Gastrocnemius medialis (tissue), 4 donors: ENCODE measurements at regions not wholly inside any gene's neighbourhood (a gene's known extent, or its start where the extent isn't known, plus 50 kb on each side); places are given as distances from the start of the nearest gene placed in this dataset.
A peak's percentile ranks its signal among the peaks of the same experiment; 100 is the strongest.

Experiments
- ATAC-seq, 2 donors: fragments of 150-250 bp; one replicate each; pipeline ENCODE4 v1.9.1; 2016
- DNase-seq, 2 donors: peaks; one replicate each; pipeline ENCODE4 v3.0.0-alpha.2; 2019
- H3K27ac ChIP-seq, 4 donors: fragments of 200-600 bp; sonication (generic); 1 replicate in 1 of 4; 2 replicates in 3 of 4; pipeline ENCODE4 v1.5.1; 2016 to 2018; ENCODE audit warnings: mild to moderate bottlenecking in 2 of 4, moderate library complexity in 1 of 4
- H3K27me3 ChIP-seq, 3 donors: fragments of 200-600 bp; sonication (generic) in 2 of 3; 1 replicate in 1 of 3; 2 replicates in 2 of 3; pipeline versions ENCODE4 v1.5.1 to v1.6.0; 2016 to 2019; ENCODE audit warnings: mild to moderate bottlenecking in 1 of 3, moderate library complexity in 1 of 3
- H3K36me3 ChIP-seq, 2 donors: fragments of 200-600 bp; sonication (generic) in 1 of 2; one replicate each; pipeline ENCODE4 v1.5.1; 2017 to 2018
- H3K4me1 ChIP-seq, 2 donors: fragments of 200-600 bp; sonication (generic) in 1 of 2; one replicate each; pipeline ENCODE4 v1.5.1; 2016 to 2017; ENCODE audit warnings: mild to moderate bottlenecking in 2 of 2
- H3K4me3 ChIP-seq, 4 donors: fragments of 200-600 bp; sonication (generic) in 3 of 4; 1 replicate in 1 of 4; 2 replicates in 3 of 4; pipeline ENCODE4 v1.5.1; 2016 to 2019; ENCODE audit warnings: mild to moderate bottlenecking in 2 of 4
- H3K9me3 ChIP-seq, 3 donors: fragments of 200-600 bp; sonication (generic) in 2 of 3; 1 replicate in 1 of 3; 2 replicates in 2 of 3; pipeline ENCODE4 v1.5.1; 2016 to 2019
- CTCF ChIP-seq, 5 experiments: fragments of 450-650 bp in 3 of 5; fragments of 200-600 bp in 2 of 5; sonication (generic) in 2 of 5; IDR thresholded peaks in 4 of 5; conservative IDR thresholded peaks in 1 of 5; 1 replicate in 4 of 5; 2 replicates in 1 of 5; pipeline ENCODE4 v1.5.1; 2016 to 2019; ENCODE audit warnings: antibody characterized with exemption in 5 of 5, mild to moderate bottlenecking in 3 of 5, moderate library complexity in 3 of 5
- POLR2A ChIP-seq, 2 donors: fragments of 450-650 bp; IDR thresholded peaks; one replicate each; pipeline ENCODE4 v1.6.1; 2017; ENCODE audit warnings: antibody characterized with exemption in 2 of 2, mild to moderate bottlenecking in 2 of 2, moderate library complexity in 2 of 2
- in situ Hi-C, 4 donors: fragments of 200-750 bp; cut with MboI; loops; one replicate each; pipeline versions ENCODE4 v1.15.0 to v1.8.0; 2017; ENCODE audit warnings: low sequenced_read_pairs in 4 of 4
- intact Hi-C: fragments of 100-400 bp; cut with DNase I; formaldehyde crosslinking; loops from one replicate; pipeline ENCODE4 v1.15.1; 2023; ENCODE audit warnings: low total_unique reads

- Histone ChIP-seq H3K4me3 (no peak overlapping the region), H3K9me3 (no peaks in the 10 kb centered on the region), H3K36me3 (no peaks in the 10 kb centered on the region), H3K27me3 (no peaks in the 10 kb centered on the region), H3K4me1 (no peaks in the 10 kb centered on the region), H3K27ac (no peak overlapping the region)
- intact Hi-C loops, result no loop called here
- DNase-seq, result no peak
- in situ Hi-C loops, result no loop called here
- no peak for ATAC-seq
- TF ChIP-seq CTCF (IDR thresholded peaks at IDR 0.05 in 4 of 5, conservative IDR thresholded peaks at IDR 0.05 in 1 of 5), result no peak
Observed at GRCh38 chr11:109894242-109894641, 198.9 kb upstream of the ZC3H12C start.

DNA sequence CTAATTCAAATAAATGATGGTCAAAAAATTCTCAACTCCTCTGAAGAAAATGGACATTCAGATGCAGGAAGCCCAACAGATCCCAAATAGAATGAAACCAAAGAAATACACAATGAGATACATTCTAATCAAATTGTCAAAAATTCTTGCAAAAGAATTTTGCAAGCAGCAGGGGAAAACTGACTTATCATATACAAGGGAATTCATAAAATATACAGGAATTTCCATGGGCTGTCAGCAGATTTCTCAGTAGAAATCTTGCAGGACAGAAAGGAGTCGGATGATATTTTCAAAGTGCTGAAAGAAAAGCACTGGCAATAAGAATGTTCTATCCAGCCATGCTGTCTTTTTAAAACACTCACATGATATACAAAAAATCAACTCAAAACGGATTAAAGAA, 194.6 kb upstream of the ZC3H12C start:
- H3K27ac ChIP-seq, result no peak overlapping the region
- ATAC-seq (no peak), DNase-seq (no peak)
- in situ Hi-C loops (no loop called here), intact Hi-C loops (no loop called here)
- no peaks in the 10 kb centered on the region for H3K4me1 ChIP-seq
- H3K4me3 ChIP-seq, result no peak overlapping the region
- no peaks in the 10 kb centered on the region for H3K27me3 ChIP-seq
- no peaks in the 10 kb centered on the region for H3K9me3 ChIP-seq
- H3K36me3 ChIP-seq, result no peaks in the 10 kb centered on the region
- TF ChIP-seq CTCF (IDR thresholded peaks at IDR 0.05 in 4 of 5, conservative IDR thresholded peaks at IDR 0.05 in 1 of 5) (no peak), POLR2A (IDR thresholded peaks at IDR 0.05) (no peak)

- Histone ChIP-seq H3K4me3 (no peak overlapping the region), H3K27me3 (no peaks in the 10 kb centered on the region), H3K4me1 (no peaks in the 10 kb centered on the region), H3K36me3 (no peaks in the 10 kb centered on the region), H3K27ac (no peak overlapping the region), H3K9me3 (no peaks in the 10 kb centered on the region)
- no peak for DNase-seq
- intact Hi-C loops (no loop called here), in situ Hi-C loops (no loop called here)
- ATAC-seq, result no peak
- TF ChIP-seq CTCF (IDR thresholded peaks at IDR 0.05 in 4 of 5, conservative IDR thresholded peaks at IDR 0.05 in 1 of 5) (no peak), POLR2A (IDR thresholded peaks at IDR 0.05) (no peak)
Observed at GRCh38 chr11:109902764-109903433, 190.3 kb upstream of the ZC3H12C start.

DNA sequence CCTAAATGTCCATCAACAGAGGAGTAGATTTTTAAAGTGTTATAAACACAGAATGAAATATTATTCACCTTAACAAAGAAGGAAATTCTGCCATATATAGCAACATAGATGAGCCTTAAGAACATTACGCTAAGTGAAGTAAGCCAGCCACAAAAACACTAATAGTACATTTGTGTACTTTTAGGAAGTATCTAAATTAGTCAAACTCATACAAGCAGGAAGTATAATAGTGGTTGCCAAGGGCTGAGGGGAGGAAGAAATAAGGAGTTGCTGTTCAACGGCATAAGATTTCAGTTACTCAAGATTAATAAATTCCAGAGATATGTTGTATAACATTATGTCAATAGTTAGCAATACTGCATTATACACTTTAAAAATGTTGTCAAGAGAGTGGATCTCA, 181.7 kb upstream of the ZC3H12C start:
- in situ Hi-C loops, result no loop called here
- no peak for TF ChIP-seq CTCF (IDR thresholded peaks at IDR 0.05 in 4 of 5, conservative IDR thresholded peaks at IDR 0.05 in 1 of 5)
- no peak for TF ChIP-seq POLR2A (IDR thresholded peaks at IDR 0.05)

DNA sequence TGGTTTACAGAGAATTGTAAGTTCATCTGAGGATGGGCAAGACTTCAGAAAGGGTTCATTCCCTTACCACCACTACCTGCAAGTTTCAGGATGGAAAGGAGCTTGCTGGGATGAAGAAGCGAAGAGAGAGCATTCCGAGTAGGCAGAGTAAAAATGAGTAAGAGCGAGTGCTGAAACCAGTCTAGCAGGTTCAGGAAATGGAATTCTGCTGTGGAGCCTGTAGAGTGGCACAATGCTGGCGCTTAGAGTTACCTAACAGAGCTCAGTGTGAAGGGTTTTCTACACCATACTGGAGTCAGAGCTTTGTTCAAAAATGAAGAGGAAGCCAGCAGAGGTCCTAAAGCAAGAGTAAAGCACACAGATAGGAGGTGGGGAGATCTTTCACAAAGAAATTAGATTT, 179.2 kb upstream of the ZC3H12C start:
- TF ChIP-seq CTCF (IDR thresholded peaks at IDR 0.05 in 4 of 5, conservative IDR thresholded peaks at IDR 0.05 in 1 of 5) (no peak), POLR2A (IDR thresholded peaks at IDR 0.05) (no peak)
- Histone ChIP-seq H3K9me3 (no peaks in the 10 kb centered on the region), H3K27ac (peak overlapping the region in 2 of 4 donors; percentile 74 to 82), H3K27me3 (no peaks in the 10 kb centered on the region), H3K4me3 (no peak overlapping the region), H3K4me1 (peaks cover 4 to 16% of the 10 kb centered on the region in 2 donors), H3K36me3 (no peaks in the 10 kb centered on the region)
- DNase-seq (no peak), ATAC-seq (no peak)
- in situ Hi-C loops, result no loop called here
- intact Hi-C loops, result no loop called here

More for the DNA sequence above, 181.7 kb upstream of the ZC3H12C start:
- intact Hi-C loops, result no loop called here
- ATAC-seq (no peak), DNase-seq (no peak)
- Histone ChIP-seq H3K4me3 (no peak overlapping the region), H3K27ac (no peak overlapping the region), H3K9me3 (no peaks in the 10 kb centered on the region), H3K36me3 (no peaks in the 10 kb centered on the region), H3K4me1 (peaks cover 4 to 16% of the 10 kb centered on the region in 2 donors), H3K27me3 (no peaks in the 10 kb centered on the region)
